Activated CD8-positive, alpha-beta T cell treated with anti-CD3 and anti-CD28 coated beads, Interleukin-2, amount 10 ng/mL, durations not matched to agents 7 days and 5 days (primary cell): ENCODE measurements at regions not wholly inside any gene's neighbourhood (a gene's known extent, or its start where the extent isn't known, plus 50 kb on each side); places are given as distances from the start of the nearest gene placed in this dataset.

Experiments used
- ATAC-seq: fragments of 150-1000 bp; cut with Tn5 transposase; one replicate; pipeline ENCODE4 v1.10.0; 2021; ENCODE audit warnings: moderate library complexity
- CTCF ChIA-PET: fragments of 350-600 bp; sonication (Branson Sonifier 250); formaldehyde crosslinking; loops from one replicate; lab custom pipeline; 2021; ENCODE audit warnings: antibody characterized with exemption; lab: Charles Lee
- POLR2A ChIA-PET: fragments of 350-600 bp; sonication (Branson Sonifier 250); formaldehyde crosslinking; loops from one replicate; lab custom pipeline; 2021; ENCODE audit warnings: antibody characterized with exemption; lab: Charles Lee
- DNase-seq: peaks from one replicate; pipeline ENCODE4 v3.0.0-alpha.2; 2020
- H3K27ac Mint-ChIP-seq: one replicate; pipeline ENCODE4 v1.8.0; 2021; ENCODE audit warnings: mild to moderate bottlenecking, mixed read lengths
- H3K27me3 Mint-ChIP-seq: one replicate; pipeline ENCODE4 v1.8.0; 2021; ENCODE audit warnings: low read depth, mixed read lengths
- H3K36me3 Mint-ChIP-seq: one replicate; pipeline ENCODE4 v1.8.0; 2021; ENCODE audit warnings: low read depth, mixed read lengths
- H3K4me1 Mint-ChIP-seq: one replicate; pipeline ENCODE4 v1.8.0; 2021; ENCODE audit warnings: low read depth, mixed read lengths
- H3K4me3 Mint-ChIP-seq: one replicate; pipeline ENCODE4 v1.8.0; 2021; ENCODE audit warnings: mild to moderate bottlenecking, mixed read lengths
- H3K9me3 Mint-ChIP-seq: one replicate; pipeline ENCODE4 v1.8.0; 2022; ENCODE audit warnings: mixed read lengths; ENCODE audit not compliant: insufficient read depth

GRCh38 chr15:69531665-69532027 is 79.0 kb downstream of the RPLP1 start:
- Mint-ChIP-seq H3K4me3 (no peak overlapping the region), H3K36me3 (no peaks in the 10 kb centered on the region), H3K4me1 (peaks cover 3% of the 10 kb centered on the region), H3K9me3 (no peaks in the 10 kb centered on the region), H3K27me3 (peaks cover 20% of the 10 kb centered on the region), H3K27ac (no peak overlapping the region)
- DNase-seq (no peak), ATAC-seq (no peak)
- CTCF ChIA-PET: interaction anchor here (1.3 to 1.7 kb wide), 3 partner anchors 8 to 1191 kb away, joined by 3 to 4 read pairs (median 4); no protein-coding TSS in a partner anchor
- POLR2A ChIA-PET: no interaction called here

DNA sequence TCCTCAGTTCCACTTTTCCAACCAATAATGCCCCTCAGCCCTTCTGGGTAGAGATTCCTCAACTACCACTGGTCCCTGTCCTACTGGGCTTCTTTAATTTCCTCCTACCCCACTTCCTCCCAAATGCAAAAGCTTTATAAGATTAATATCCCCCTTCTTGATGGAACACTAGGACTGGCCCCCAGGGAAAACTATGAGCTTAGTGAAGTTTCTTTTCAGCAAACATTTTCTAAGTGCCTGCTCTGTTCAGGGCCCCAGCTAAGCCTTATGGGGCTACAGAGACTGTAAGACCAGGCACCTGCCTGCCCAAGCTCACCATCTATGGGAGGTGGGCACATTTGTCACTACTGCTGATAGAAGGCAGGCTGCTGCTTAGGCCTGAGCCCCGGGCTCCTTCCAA is 79.4 kb downstream of the RPLP1 start:
- DNase-seq (no peak), ATAC-seq (no peak)
- Mint-ChIP-seq H3K27me3 (peaks cover 20% of the 10 kb centered on the region), H3K27ac (no peak overlapping the region), H3K4me1 (peaks cover 3% of the 10 kb centered on the region), H3K4me3 (no peak overlapping the region), H3K9me3 (no peaks in the 10 kb centered on the region), H3K36me3 (no peaks in the 10 kb centered on the region)
- ChIA-PET CTCF (interaction anchor here (1.3 to 1.5 kb wide), 3 partner anchors 8 to 1191 kb away, joined by 3 to 4 read pairs (median 4); no protein-coding TSS in a partner anchor), POLR2A (no interaction called here)

DNA sequence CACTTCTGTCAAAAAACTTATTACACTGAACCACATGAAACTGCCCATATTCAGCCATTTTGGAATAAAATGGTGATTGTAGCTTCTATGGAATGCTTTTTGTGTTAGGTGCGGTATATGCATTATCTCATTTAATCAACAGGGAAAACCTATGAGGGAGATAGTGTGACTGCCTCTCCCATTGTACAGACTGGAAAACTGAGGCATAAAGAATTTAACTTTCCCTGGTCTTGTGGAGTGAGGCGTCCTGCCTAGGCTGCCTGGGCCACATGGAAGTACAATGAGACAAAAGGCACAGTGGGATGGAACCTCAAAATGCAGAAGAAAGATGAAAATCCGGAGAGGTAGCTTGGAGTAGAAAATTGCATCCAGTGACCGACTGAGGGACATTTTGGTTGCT is 80.2 kb downstream of the RPLP1 start:
- DNase-seq (no peak), ATAC-seq (no peak)
- POLR2A ChIA-PET: no interaction called here
- H3K27me3 Mint-ChIP-seq: peaks cover 20% of the 10 kb centered on the region
- peaks cover 3% of the 10 kb centered on the region for H3K4me1 Mint-ChIP-seq
- no peaks in the 10 kb centered on the region for H3K9me3 Mint-ChIP-seq
- H3K36me3 Mint-ChIP-seq: no peaks in the 10 kb centered on the region
- CTCF ChIA-PET: interaction anchor here (1.3 to 1.5 kb wide), 2 partner anchors 934 to 1190 kb away, joined by 3 to 4 read pairs; no protein-coding TSS in a partner anchor
- no peak overlapping the region for H3K27ac Mint-ChIP-seq
- no peak overlapping the region for H3K4me3 Mint-ChIP-seq

GRCh38 chr15:69533522-69533921 is 80.9 kb downstream of the RPLP1 start:
- no peak overlapping the region for H3K4me3 Mint-ChIP-seq
- H3K27me3 Mint-ChIP-seq: peaks cover 20% of the 10 kb centered on the region
- H3K9me3 Mint-ChIP-seq: no peaks in the 10 kb centered on the region
- ChIA-PET POLR2A (no interaction called here), CTCF (interaction anchor here (1.5 kb wide), 1 partner anchor 934 kb away, joined by 3 read pairs; no protein-coding TSS in a partner anchor)
- no peaks in the 10 kb centered on the region for H3K36me3 Mint-ChIP-seq
- no peak overlapping the region for H3K27ac Mint-ChIP-seq
- peaks cover 3% of the 10 kb centered on the region for H3K4me1 Mint-ChIP-seq
- no peak for ATAC-seq
- DNase-seq: no peak

- no peak for DNase-seq
- H3K27ac Mint-ChIP-seq: no peak overlapping the region
- CTCF ChIA-PET: interaction anchor here (2.1 kb wide), 1 partner anchor 11 kb away, joined by 6 read pairs; no protein-coding TSS in a partner anchor
- no peak for ATAC-seq
- H3K4me1 Mint-ChIP-seq: peaks cover 3% of the 10 kb centered on the region
- POLR2A ChIA-PET: no interaction called here
- no peaks in the 10 kb centered on the region for H3K36me3 Mint-ChIP-seq
- H3K27me3 Mint-ChIP-seq: peaks cover 16% of the 10 kb centered on the region
- no peaks in the 10 kb centered on the region for H3K9me3 Mint-ChIP-seq
- H3K4me3 Mint-ChIP-seq: no peak overlapping the region
Observed at GRCh38 chr15:69535101-69535638, 82.6 kb downstream of the RPLP1 start.

DNA sequence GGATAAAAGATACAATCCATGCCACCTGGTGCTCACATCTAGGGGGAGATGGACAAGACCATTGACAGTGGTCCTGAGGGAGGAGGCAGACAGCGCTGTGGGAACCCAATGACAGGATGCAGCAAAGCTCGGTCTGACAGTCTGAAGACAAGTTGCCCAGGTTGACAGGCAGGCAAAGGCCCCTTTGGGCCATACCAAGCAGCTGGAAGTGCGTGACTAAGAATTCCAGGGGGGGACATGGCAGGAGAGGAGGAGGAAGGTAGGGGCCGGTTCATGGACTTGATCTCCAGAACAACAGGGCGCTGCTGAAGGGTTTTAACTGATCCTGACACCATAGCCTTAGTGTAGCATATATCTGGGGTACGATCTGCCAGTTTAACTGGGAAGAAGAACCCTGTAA is 83.4 kb downstream of the RPLP1 start:
- Mint-ChIP-seq H3K4me1 (peaks cover 3% of the 10 kb centered on the region), H3K9me3 (no peaks in the 10 kb centered on the region), H3K27ac (no peak overlapping the region), H3K36me3 (no peaks in the 10 kb centered on the region), H3K4me3 (no peak overlapping the region), H3K27me3 (peaks cover 16% of the 10 kb centered on the region)
- no peak for ATAC-seq
- DNase-seq: no peak
- POLR2A ChIA-PET: no interaction called here
- CTCF ChIA-PET: interaction anchor here (2.1 kb wide), 1 partner anchor 12 kb away, joined by 6 read pairs; no protein-coding TSS in a partner anchor

- Mint-ChIP-seq H3K9me3 (no peaks in the 10 kb centered on the region), H3K4me3 (no peak overlapping the region), H3K36me3 (no peaks in the 10 kb centered on the region), H3K27ac (no peak overlapping the region), H3K4me1 (peaks cover 3% of the 10 kb centered on the region), H3K27me3 (peaks cover 14% of the 10 kb centered on the region)
- ChIA-PET POLR2A (no interaction called here), CTCF (interaction anchor here (2.1 kb wide), 1 partner anchor 13 kb away, joined by 6 read pairs; no protein-coding TSS in a partner anchor)
- DNase-seq (no peak), ATAC-seq (no peak)
Observed at GRCh38 chr15:69536726-69537512, 84.3 kb downstream of the RPLP1 start.

- Mint-ChIP-seq H3K27me3 (peaks cover 10% of the 10 kb centered on the region), H3K4me3 (no peak overlapping the region), H3K9me3 (no peaks in the 10 kb centered on the region), H3K4me1 (peaks cover 3% of the 10 kb centered on the region), H3K27ac (no peak overlapping the region), H3K36me3 (no peaks in the 10 kb centered on the region)
- ATAC-seq (no peak), DNase-seq (no peak)
- ChIA-PET CTCF (no interaction called here), POLR2A (no interaction called here)
Observed at GRCh38 chr15:69537901-69538300, 85.3 kb downstream of the RPLP1 start.

DNA sequence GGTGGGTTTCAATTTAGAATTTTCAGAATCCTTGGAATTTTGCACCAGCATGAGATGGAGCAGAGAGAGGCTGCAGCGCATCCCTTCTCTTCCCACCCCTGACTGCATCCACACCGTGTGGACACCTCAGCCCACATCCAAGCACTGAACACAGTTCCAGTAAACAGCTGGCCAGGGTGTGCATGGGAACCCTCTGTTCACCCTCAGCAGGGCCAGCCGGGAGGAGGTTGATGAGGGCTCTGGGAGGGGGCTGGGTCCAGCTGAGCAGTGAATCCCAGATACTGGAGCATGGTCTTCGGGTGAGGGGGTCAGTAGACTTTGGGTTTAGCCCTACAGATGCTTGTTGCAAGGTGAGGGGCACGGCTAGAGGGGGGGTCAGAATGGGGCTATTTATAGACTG is 85.8 kb downstream of the RPLP1 start:
- Mint-ChIP-seq H3K27me3 (peaks cover 10% of the 10 kb centered on the region), H3K4me1 (peaks cover 3% of the 10 kb centered on the region), H3K27ac (no peak overlapping the region), H3K4me3 (no peak overlapping the region), H3K36me3 (no peaks in the 10 kb centered on the region), H3K9me3 (no peaks in the 10 kb centered on the region)
- DNase-seq: no peak
- no peak for ATAC-seq
- ChIA-PET CTCF (no interaction called here), POLR2A (no interaction called here)

DNA sequence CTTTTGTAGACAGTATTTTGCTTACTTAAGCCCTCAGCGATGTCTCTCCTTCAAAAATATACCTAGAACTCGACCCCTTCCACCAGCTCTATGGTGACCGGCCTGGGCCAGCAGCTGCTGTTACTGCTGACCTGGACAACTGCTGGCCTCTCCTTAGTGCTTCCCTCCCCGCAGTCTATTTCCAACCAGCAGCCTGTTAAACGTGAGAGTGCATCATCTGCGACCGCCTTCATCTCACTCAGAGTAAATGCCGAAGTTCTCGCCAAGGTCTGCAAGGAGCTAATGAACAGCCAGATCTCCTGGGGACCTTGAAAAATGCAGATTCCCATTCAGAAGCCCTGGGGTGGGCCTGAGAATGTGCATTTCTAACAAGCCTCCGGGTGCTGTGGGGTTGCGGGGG is 86.7 kb downstream of the RPLP1 start:
- ChIA-PET POLR2A (no interaction called here), CTCF (no interaction called here)
- Mint-ChIP-seq H3K27me3 (peaks cover 10% of the 10 kb centered on the region), H3K4me3 (no peak overlapping the region), H3K4me1 (peaks cover 3% of the 10 kb centered on the region), H3K9me3 (no peaks in the 10 kb centered on the region), H3K36me3 (no peaks in the 10 kb centered on the region), H3K27ac (no peak overlapping the region)
- DNase-seq (no peak), ATAC-seq (no peak)

- CTCF ChIA-PET: no interaction called here
- POLR2A ChIA-PET: no interaction called here
- Mint-ChIP-seq H3K4me1 (no peaks in the 10 kb centered on the region), H3K9me3 (no peaks in the 10 kb centered on the region), H3K4me3 (no peak overlapping the region), H3K27me3 (peaks cover 9% of the 10 kb centered on the region), H3K36me3 (no peaks in the 10 kb centered on the region), H3K27ac (no peak overlapping the region)
- ATAC-seq (no peak), DNase-seq (no peak)
Observed at GRCh38 chr15:69540622-69541021, 88.0 kb downstream of the RPLP1 start.

GRCh38 chr15:69542028-69542427 is 89.4 kb downstream of the RPLP1 start:
- POLR2A ChIA-PET: interaction anchor here (0.7 kb wide), 1 partner anchor 477 kb away, joined by 3 read pairs; no protein-coding TSS in a partner anchor
- no peak for DNase-seq
- Mint-ChIP-seq H3K36me3 (no peaks in the 10 kb centered on the region), H3K27ac (no peak overlapping the region), H3K4me1 (no peaks in the 10 kb centered on the region), H3K4me3 (no peak overlapping the region), H3K27me3 (peaks cover 10% of the 10 kb centered on the region), H3K9me3 (no peaks in the 10 kb centered on the region)
- CTCF ChIA-PET: interaction anchor here (1.0 kb wide), 1 partner anchor 21 kb away, joined by 3 read pairs; no protein-coding TSS in a partner anchor
- ATAC-seq: no peak
